ENCODE measurements at regions not wholly inside any gene's neighbourhood (a gene's known extent, or its start where the extent isn't known, plus 50 kb on each side); places are given as distances from the start of the nearest gene placed in this dataset.

DNA sequence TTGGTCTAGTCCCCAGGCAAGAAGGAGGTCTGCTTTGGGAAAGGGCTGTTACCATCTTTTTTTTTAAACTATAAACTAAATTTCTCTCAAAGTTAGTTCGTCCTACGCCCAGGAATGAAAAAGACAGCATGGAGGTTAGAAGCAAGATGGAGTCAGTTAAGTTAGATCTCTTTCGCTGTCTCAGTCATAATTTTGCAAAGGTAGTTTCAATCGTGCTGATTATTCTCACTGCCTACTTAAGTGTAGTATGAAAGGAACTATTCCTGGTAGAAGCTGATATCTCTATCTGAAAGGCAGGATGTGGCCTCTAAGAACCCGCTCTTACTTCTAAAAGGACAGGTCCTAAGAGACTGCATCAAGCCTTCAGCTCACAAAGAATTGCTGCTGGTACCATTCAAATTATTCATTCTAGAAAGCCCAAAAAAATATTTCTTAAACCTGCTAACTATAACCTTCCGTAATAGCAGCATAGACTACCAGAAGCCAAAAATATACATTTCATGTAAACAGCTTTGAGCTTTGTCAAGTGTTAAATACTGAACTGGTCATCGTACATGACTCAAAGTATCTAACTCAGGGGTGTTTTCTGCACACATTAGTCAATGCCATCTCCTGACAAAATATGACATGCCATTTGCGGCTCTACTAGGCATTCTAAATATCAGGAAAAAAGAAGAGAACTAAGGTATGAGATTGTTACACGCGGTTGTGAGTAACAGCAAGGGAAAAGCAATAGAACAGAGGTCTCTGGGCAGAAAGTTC is 96.0 kb upstream of the CCDC80 start:
- no peak for TF ChIP-seq CTCF (conservative IDR thresholded peaks at IDR 0.05 in 1 of 2, IDR thresholded peaks at IDR 0.05 in 1 of 2; ENCODE audit: low read depth in 1 of 2, low read length in 2 of 2)
- TF ChIP-seq EZH2 (IDR thresholded peaks at IDR 0.05; ENCODE audit: low read length, missing control alignments) = no peak

Measured in fibroblast of lung (primary cell).